NCI-H748 treated with DMSO at 0.1 percent for 48 hours (cell line): ENCODE measurements at regions not wholly inside any gene's neighbourhood (a gene's known extent, or its start where the extent isn't known, plus 50 kb on each side); places are given as distances from the start of the nearest gene placed in this dataset.

Experiments
- DNase-seq: peaks from one replicate; lab custom pipeline; 2025; lab: John Stamatoyannopoulos, UW

DNA sequence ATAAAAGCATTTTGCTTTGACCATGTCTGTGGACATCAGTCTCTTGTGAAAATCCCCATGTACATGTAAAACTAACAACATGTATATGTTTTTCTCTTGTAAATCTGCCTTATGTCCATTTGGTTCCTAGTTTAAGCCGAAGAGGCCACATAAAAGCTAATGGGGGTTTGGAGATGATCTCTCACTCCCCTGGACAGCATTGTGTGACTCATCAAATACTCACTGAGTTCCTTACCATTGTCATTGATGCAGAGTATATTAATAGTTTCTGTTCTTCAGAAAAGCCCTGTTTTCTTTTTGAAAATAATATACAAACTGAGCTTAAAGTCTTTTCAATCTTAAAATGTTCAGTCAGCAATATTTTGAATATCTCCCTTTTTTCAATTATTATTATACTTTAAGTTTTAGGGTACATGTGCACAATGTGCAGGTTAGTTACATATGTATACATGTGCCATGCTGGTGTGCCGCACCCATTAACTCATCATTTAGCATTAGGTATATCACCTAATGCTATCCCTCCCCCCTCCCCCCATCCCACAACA lies 536.7 kb upstream of the HTR2A start:
- no peak for DNase-seq

DNA sequence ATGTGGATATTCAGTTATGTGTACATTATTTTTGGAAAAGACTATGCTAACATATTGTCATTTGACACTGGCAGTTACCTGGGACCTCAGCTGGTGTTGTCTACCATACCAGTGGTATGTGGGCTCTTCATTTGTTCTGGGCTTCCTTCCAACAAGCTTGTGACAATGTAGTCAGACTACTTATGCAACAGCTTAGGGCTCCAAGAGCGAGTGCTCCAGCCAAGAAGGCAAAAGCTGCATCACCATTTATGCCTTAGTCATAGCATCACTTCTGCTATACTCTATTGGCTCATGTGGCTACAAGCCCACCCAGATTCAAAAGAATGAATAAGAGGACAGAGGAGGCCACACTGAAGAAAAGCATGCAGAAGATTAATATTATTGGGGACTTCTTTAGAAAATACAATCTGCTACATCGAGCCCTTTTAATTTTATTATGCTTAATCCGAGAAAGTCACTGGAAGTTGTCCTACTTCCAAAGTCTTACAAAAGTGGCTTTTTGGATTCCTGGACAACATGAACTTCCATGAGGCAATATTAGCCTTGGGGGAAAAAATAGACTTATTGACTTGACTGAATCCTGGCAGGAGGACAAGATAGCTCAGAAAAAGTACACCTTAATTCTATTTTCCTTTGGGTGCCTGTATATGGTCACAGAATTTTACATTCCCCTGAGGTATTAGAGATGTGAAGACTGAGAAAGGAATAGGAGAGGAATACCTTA lies 529.4 kb upstream of the HTR2A start:
- no peak for DNase-seq

GRCh38 chr13:47421525-47421924 lies 524.7 kb upstream of the HTR2A start:
- DNase-seq: no peak

DNA sequence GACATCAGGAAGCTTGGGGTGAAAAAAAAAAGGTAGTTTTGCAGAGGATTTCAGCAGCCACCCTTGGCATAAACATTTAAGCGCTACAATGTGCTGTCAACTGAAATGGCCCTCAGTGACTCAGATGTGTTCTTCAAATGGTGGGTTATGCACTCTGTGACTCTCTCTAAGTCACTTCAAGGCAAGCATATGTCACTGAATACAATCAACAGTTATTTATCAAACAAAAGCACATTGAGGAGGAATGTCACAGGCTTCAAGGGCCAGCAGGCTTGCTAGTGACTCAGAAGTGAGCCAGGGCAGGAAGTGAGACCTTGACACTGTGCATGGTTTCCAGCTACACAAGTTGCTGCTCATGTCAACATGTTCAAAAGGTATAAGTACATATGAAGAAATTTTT lies 523.7 kb upstream of the HTR2A start:
- no peak for DNase-seq

DNA sequence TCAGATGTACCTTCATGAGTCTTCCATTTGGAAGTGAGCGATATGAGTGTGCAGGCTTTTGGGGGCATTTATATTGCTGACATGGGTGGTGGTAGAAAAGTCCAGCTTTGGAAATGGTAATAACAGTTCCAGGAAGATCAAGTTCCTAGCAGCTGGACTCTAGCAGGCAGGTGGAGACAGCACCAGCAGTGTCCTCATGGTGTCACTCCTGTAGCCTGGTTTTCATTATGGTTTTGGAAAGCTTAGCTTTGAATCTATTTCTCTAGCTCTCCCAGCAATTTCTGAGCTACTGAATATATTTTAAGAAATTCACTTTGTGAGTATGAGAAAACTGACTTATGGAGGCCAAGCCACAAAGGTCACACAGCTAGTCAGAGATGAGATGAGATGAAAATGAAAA lies 523.2 kb upstream of the HTR2A start:
- DNase-seq: no peak

DNA sequence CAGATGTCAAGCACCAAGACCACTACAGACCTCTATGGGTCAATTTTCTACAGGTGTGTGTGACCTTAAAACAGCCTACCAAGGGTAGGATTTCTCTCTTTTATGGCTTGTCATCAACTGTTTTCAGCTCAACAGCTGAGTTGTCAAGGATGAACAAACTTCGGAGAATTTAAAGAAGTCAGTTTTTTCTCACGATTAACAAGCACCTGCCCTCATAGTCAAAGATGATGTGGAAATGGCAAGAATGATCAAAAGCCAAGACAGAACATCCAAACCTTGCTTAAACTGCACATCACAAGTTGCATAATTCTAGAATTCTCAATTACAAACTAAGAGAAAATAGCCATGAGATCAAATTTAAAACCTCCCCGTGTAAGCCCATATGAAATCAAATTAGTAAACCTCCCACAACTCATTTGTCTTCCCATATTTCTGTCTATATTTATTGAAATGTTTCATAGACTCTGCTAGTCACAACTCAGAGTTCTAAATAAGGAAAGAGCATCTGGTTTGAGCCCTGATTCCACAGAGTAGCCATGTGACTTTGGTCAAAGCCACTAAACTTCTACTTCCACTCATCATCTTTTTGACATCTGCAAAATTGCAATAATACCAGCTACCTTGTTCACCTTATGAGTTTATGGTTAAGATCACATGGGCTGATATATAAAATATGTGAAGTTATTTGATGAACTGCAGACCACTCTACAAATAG lies 521.5 kb upstream of the HTR2A start:
- no peak for DNase-seq

DNA sequence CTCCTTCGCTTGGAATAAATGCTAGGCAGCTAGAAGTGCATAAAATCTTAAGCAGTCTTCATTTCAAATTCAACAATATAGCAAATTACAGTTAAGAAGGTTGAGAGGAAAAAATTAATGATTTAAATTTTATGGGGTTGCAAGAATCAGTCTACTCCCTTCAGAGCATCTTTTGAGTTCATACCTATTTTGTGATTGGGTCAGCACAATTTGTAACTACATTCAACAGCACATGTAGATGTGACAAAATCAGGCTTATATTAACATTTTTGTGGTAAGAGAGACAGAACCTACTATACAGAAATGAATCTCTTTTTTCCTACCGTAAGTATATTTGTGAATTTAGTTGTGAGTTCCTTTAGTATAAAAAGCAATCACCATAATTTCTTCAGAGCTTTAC lies 520.6 kb upstream of the HTR2A start:
- no peak for DNase-seq

- DNase-seq: no peak
Observed at GRCh38 chr13:47415048-47415447, 518.2 kb upstream of the HTR2A start.

- DNase-seq: no peak
Observed at GRCh38 chr13:47413526-47413925, 516.7 kb upstream of the HTR2A start.

DNA sequence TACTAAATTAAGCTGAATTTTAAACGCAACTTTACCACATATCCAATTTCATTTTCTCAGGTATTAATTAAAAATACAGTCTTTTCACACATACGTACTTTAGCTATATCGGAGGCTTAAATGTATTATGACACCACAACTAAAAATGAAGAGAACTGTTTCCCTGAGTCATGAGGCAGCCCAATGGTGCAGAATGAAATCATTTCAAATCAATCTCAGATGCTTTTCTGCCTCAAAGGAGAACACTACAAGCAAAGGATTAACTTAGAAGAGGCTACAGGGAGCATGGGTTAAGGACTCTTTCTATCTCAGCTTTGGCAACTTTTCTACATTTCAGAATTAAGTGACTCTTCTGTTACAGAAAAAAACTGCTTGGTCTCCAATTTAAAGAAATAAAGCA lies 516.3 kb upstream of the HTR2A start:
- DNase-seq: no peak

DNA sequence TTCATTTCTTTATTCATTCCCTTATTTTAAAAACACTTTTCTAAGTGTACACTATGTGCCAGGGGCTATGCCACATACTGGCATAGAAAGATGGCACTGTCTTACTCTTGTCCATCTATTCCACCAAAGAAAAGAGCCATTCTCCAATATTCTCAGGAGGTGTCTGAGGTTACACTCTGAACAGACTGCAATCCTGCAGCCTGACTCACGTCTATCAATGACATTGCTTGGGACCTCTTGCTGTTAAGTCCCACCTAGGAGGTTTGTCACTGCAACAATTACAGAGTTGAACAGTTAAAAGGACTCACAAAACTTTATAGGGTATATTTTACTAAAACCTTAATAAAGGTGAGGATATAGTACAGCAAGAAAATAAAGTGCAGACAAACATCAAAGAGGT lies 512.9 kb upstream of the HTR2A start:
- no peak for DNase-seq

DNA sequence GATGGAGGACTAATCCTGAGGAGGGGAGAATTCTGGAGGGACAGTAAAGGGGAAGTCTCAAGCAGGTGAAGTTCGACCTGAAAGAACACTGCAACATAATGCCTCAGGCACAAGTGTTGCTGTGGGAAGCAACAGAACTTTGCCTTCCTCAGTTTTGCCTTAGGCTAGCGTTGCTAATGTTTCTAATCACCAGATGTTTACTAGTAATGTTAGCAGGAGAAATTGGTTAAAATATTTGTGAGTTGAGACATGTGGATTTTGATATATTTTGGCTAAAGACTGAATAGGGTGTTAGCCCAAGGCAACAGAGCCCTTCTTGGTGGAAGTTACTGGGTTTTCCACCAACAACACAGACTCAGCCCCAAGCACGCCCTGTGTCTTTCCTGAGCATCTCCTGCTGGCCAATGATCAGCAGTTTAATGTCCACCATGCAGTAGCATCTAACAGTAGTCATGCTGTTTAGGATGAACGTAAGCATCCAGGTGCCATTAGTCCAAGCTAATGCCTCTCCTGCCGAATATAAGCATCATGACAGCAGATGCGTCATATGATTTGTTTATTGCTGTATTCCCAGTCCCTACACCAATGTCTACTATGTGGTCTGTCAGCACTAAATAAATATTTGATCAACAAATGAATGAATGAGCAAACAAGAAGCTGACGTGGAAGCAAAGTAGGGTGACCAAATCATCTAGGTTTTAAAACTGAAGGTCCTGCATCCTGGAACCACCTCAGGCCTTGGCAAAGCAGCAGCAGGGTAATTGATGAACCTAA lies 511.9 kb upstream of the HTR2A start:
- peak; percentile 7 for DNase-seq

DNA sequence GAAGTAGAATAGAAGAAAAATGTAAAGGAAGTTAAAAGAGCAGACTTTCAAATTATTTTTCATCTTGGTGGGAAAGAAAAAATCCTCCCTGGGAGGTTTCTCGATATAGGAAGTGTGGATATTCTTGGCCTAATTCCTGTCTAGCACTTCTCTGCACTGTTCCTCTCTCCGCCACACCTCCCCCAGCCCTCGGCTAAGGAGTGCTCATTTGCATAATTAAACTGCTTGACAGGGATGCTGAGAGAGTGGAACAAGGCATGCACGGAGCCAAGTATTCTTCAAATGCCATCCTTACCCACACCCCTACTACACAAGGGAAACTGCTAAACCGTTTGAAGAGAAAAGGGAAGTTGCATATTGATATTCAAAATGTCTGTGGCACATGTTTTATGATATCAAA lies 511.0 kb upstream of the HTR2A start:
- no peak for DNase-seq

- no peak for DNase-seq
Observed at GRCh38 chr13:47399599-47399998, 502.7 kb upstream of the HTR2A start.

DNA sequence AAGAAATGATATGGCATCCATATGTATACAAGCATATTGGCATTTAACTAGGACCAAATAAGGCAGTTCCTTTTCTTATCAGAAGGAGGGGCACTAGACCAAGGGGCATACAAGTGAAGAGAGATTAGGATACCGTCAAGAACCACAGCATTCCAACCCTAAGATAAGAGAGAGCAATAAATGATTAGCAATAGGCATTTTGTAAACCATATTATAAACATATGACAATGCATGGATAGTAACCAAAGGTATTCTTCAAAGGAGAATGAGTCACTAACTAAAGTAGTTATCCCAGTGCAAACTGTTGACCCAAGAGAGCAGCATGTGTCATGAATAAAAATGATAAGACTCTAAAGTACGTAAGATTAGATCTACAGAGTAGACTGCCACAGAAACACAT lies 500.9 kb upstream of the HTR2A start:
- DNase-seq: no peak

DNA sequence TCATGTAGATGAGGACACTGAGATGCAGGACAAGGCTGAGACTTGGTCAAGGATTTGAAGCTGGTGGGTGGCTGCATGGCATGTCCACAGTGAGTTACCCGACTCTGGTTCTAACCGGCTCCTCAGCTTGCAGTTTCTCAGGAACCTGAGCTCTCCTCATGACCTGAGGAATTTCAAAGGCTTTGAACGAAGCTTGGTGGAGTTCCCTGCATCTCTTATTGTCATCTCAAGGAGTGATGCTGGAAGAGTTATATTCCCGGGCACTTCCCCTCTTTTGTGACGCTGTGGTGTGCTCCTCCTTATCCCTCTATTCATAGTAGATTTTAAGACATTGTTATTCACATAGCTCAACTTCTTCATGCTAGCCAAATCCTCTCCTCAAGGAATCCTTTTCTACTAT lies 500.1 kb upstream of the HTR2A start:
- DNase-seq: no peak

DNA sequence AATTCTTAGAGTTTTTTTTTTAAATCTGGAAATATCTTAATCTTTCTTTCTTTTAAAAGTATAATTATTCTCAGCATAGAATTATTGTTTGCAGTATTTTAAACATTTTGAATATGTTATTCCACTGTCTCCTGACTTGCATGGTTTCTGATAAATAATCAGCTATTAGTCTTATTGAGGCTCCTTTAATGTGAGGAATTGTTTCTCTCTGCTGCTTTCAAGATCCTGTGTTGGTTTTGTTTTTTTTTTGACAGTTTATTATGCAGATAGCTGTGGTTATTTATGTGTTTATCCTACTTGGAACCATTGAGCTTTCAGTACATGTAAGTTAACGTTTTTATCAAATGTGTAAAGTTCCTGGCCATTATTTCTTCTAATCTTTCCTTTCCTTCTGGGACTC lies 477.9 kb upstream of the HTR2A start:
- no peak for DNase-seq

- no peak for DNase-seq
Observed at GRCh38 chr13:47372751-47373150, 475.9 kb upstream of the HTR2A start.

DNA sequence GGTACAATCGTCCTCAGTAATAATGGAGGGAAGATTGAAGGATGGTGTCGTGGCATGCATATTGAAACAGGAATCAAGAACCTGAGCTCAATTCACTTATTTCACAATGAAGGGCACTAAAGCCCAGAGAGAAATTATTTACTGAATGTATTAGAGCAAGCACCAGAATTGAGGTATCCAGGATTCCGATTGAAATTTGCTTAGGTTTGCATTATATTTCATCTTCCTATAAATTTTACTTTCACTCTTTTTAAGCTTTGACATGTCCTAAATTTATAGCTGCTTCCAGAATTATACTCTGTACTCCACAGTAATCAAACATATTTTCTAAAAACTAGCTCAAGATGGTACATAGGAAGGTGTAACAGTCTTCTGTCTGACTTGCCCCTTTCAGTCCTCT lies 454.9 kb upstream of the HTR2A start:
- DNase-seq: no peak

DNA sequence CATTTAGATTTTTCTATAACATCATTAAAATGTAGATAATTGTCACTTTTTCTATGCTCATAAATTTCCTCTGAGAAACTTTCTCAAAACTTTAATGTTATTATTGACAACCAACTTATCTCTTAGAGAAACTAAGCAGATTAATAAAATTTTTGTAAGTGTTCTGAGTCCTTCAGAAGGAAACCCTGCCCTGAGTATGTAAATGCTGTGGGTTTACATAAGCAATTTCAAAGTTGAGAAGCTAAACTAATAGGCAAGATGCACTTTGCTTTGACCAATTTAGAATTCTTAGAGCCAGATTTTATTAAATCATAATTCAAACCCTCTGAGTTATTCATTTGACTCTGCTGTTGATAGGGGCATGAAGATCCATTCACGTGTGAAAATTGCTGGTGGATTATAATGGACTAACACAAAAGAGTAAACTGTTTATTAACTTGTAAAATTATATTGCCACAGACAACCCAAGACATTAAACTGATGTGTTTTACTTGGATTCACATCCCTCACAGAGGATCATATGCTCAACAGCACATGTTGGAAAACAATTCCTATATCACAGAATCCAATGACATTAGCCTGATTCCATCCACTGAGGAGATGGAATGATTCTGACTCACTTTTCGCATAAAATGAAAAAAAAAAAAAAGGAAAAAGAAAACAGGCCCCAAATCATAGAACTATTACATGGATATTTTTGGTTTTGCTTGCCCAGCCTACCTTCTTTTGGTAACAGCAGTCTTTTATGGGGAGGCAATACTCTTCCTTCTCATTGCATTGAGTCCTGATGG lies 453.7 kb upstream of the HTR2A start:
- DNase-seq: no peak

- DNase-seq: no peak
Observed at GRCh38 chr13:47349211-47349610, 452.4 kb upstream of the HTR2A start.
